Peyer's patch (tissue), 4 donors: ENCODE measurements at regions not wholly inside any gene's neighbourhood (a gene's known extent, or its start where the extent isn't known, plus 50 kb on each side); places are given as distances from the start of the nearest gene placed in this dataset.
"Not testable (repeated sequence)": the region's sequence is repeated elsewhere in the genome, so short reads cannot be mapped to it uniquely, and the experiment has no call there.

Source experiments
- CTCF ChIP-seq, 6 experiments: fragments of 450-650 bp in 4 of 6; fragments of 200-600 bp in 2 of 6; sonication (generic) in 1 of 6; IDR thresholded peaks; one replicate each; pipeline ENCODE4 v1.5.1; 2017 to 2019; ENCODE audit warnings: antibody characterized with exemption in 6 of 6, mild to moderate bottlenecking in 3 of 6, moderate library complexity in 1 of 6
- POLR2A ChIP-seq, 2 donors: fragments of 450-650 bp; IDR thresholded peaks; one replicate each; pipeline ENCODE4 v1.5.1; 2017; ENCODE audit warnings: antibody characterized with exemption in 2 of 2, mild to moderate bottlenecking in 2 of 2, moderate library complexity in 2 of 2

GRCh38 chrX:121709236-121709635 lies 661.8 kb downstream of the GLUD2 start:
- not testable (repeated sequence) for TF ChIP-seq CTCF, POLR2A (IDR thresholded peaks at IDR 0.05)
